HepG2 (cell line): ENCODE measurements at regions not wholly inside any gene's neighbourhood (a gene's known extent, or its start where the extent isn't known, plus 50 kb on each side); places are given as distances from the start of the nearest gene placed in this dataset.

Experiments used
- ATAC-seq: fragments of 200-7000 bp; cut with Tn5 transposase; 3 replicates; pipeline ENCODE4 v1.9.1; 2020; ENCODE audit warnings: mild to moderate bottlenecking, moderate library complexity
- BruUV-seq: library from RNA; stranded (reverse); fragments of 400-500 nt; replicated peaks from 2 replicates; lab custom pipeline; 2021; lab: Mats Ljungman, UMichigan
- CTCF ChIA-PET: fragments of 300-600 bp; formaldehyde crosslinking; extraction: SDS; loops from one replicate; lab custom pipeline; 2021; ENCODE audit warnings: low total read pairs, inconsistent platforms, low intra/inter-chr PET ratio; lab: Yijun Ruan, JAX
- POLR2A ChIA-PET: fragments of 350-600 bp; sonication (Branson Sonifier 250); formaldehyde crosslinking; loops from one replicate; lab custom pipeline; 2020; ENCODE audit warnings: antibody characterized with exemption, inconsistent platforms; lab: Yijun Ruan, JAX
- DNase-seq: peaks from one replicate; pipeline ENCODE4 v3.0.0-alpha.2; 2015; ENCODE audit warnings: low spot score
- FAIRE-seq: peaks from 3 replicates; lab custom pipeline; 2011; peaks lifted over from hg19 to GRCh38; lab: Jason Lieb, UNC
- H2AFZ ChIP-seq: one replicate; pipeline ENCODE4 v1.6.1; 2011; ENCODE audit warnings: low read length, inconsistent platforms
- H3K27ac ChIP-seq: fragments of 300-600 bp; 3 replicates; pipeline ENCODE4 v1.8.0; 2011; ENCODE audit warnings: mixed run types, mild to moderate bottlenecking, mixed read lengths, low read length, inconsistent platforms; ENCODE audit not compliant: insufficient read depth; ENCODE audit errors: extremely low read length
- H3K27me3 ChIP-seq, 2 experiments: fragments of 200-600 bp in 1 of 2; 2 replicates in 1 of 2; 3 replicates in 1 of 2; pipeline versions ENCODE4 v1.6.0 to v1.8.0; 2011; ENCODE audit warnings: low read length in 2 of 2, mild to moderate bottlenecking in 2 of 2, moderate library complexity in 2 of 2, inconsistent platforms in 1 of 2; ENCODE audit not compliant: insufficient read depth in 2 of 2, control insufficient read depth in 1 of 2
- H3K36me3 ChIP-seq, 2 experiments: fragments of 200-600 bp in 1 of 2; replicated peaks in 1 of 2; 2 replicates in 1 of 2; 3 replicates in 1 of 2; pipeline versions ENCODE4 v1.5.1 to v1.8.0; 2011; ENCODE audit warnings: low read length in 2 of 2, inconsistent platforms in 1 of 2; ENCODE audit not compliant: insufficient read depth in 2 of 2, control insufficient read depth in 1 of 2
- H3K4me1 ChIP-seq: 2 replicates; pipeline ENCODE4 v1.5.1; 2012; ENCODE audit warnings: low read length, inconsistent platforms; ENCODE audit not compliant: insufficient read depth
- H3K4me2 ChIP-seq: 2 replicates; pipeline ENCODE4 v1.6.0; 2011; ENCODE audit warnings: low read depth, low read length, inconsistent platforms
- H3K4me3 ChIP-seq, 3 experiments: fragments of 200-600 bp in 1 of 3; sonication (generic), shearing (Covaris generic) in 1 of 3; replicated peaks in 1 of 3; 2 replicates each; pipeline ENCODE4 v1.5.1; 2011 to 2016; ENCODE audit warnings: low read length in 3 of 3, inconsistent platforms in 2 of 3, low read depth in 2 of 3, mild to moderate bottlenecking in 2 of 3, control low read depth in 1 of 3, mixed read lengths in 1 of 3; ENCODE audit not compliant: insufficient read depth in 1 of 3
- H3K79me2 ChIP-seq: one replicate; pipeline ENCODE4 v1.6.1; 2011; ENCODE audit warnings: low read length, inconsistent platforms; ENCODE audit not compliant: insufficient read depth
- H3K9ac ChIP-seq: 2 replicates; pipeline ENCODE4 v1.6.0; 2011; ENCODE audit warnings: mild to moderate bottlenecking, low read depth, low read length, inconsistent platforms; ENCODE audit not compliant: insufficient read depth
- H3K9me3 ChIP-seq: 2 replicates; pipeline ENCODE4 v1.5.1; 2012; ENCODE audit warnings: mild to moderate bottlenecking, low read length
- H4K20me1 ChIP-seq: 2 replicates; pipeline ENCODE4 v1.6.0; 2011; ENCODE audit warnings: inconsistent platforms, mild to moderate bottlenecking, low read length, moderate library complexity; ENCODE audit not compliant: insufficient read depth
- BCL6 ChIP-seq: IDR thresholded peaks from 2 replicates; pipeline ENCODE4 v1.6.1; 2016; ENCODE audit warnings: missing genetic modification reagents, missing compliant biosample characterization
- EEA1 ChIP-seq: sonication (generic); formaldehyde crosslinking; IDR thresholded peaks from 2 replicates; pipeline ENCODE4 v1.5.1; 2020; ENCODE audit warnings: mild to moderate bottlenecking, missing genetic modification reagents, borderline replicate concordance
- ERF ChIP-seq: IDR thresholded peaks from 2 replicates; pipeline ENCODE4 v1.6.1; 2018; ENCODE audit warnings: missing biosample characterization, missing genetic modification reagents
- MAFF ChIP-seq: IDR thresholded peaks from 2 replicates; pipeline ENCODE4 v1.6.1; 2011; ENCODE audit warnings: low read depth, low read length, improper control_type of control experiment
- MXI1 ChIP-seq: IDR thresholded peaks from 3 replicates; pipeline ENCODE4 v1.6.1; 2012; ENCODE audit warnings: low read depth, low read length, inconsistent platforms, borderline replicate concordance
- NPAS2 ChIP-seq: sonication (generic); formaldehyde crosslinking; IDR thresholded peaks from 2 replicates; pipeline ENCODE4 v1.8.0; 2022; ENCODE audit warnings: mild to moderate bottlenecking, missing genetic modification reagents, borderline replicate concordance
- TBP ChIP-seq: sonication (generic); formaldehyde crosslinking; IDR thresholded peaks from 2 replicates; pipeline ENCODE4 v1.5.0; 2020; ENCODE audit warnings: missing genetic modification reagents
- U2AF2 ChIP-seq: fragments of 200-400 bp; formaldehyde crosslinking; IDR thresholded peaks from 2 replicates; pipeline ENCODE4 v1.6.1; 2017; ENCODE audit warnings: low read depth, mild to moderate bottlenecking, low read length
- ZNF292 ChIP-seq: sonication (generic); formaldehyde crosslinking; IDR thresholded peaks from 2 replicates; pipeline ENCODE4 v1.8.1; 2022; ENCODE audit warnings: mild to moderate bottlenecking, low read depth, missing genetic modification reagents, borderline replicate concordance
- ZNF329 ChIP-seq: sonication (generic); formaldehyde crosslinking; IDR thresholded peaks from 2 replicates; pipeline ENCODE4 v1.9.0; 2021; ENCODE audit warnings: low read depth, mild to moderate bottlenecking, missing genetic modification reagents
- ZNF496 ChIP-seq: sonication (generic); formaldehyde crosslinking; IDR thresholded peaks from 2 replicates; pipeline ENCODE4 v1.8.1; 2023; ENCODE audit warnings: mild to moderate bottlenecking, moderate library complexity, missing genetic modification reagents; ENCODE audit not compliant: insufficient replicate concordance
- ZSCAN31 ChIP-seq: sonication (generic); formaldehyde crosslinking; IDR thresholded peaks from 2 replicates; pipeline ENCODE4 v1.5.0; 2020; ENCODE audit warnings: low read depth, mild to moderate bottlenecking, missing genetic modification reagents
- ZSCAN9 ChIP-seq: IDR thresholded peaks from 2 replicates; pipeline ENCODE4 v1.6.1; 2016; ENCODE audit warnings: borderline replicate concordance
- WGBS: methylation state at CpG from one replicate; pipeline ENCODE4 v1.1.6; 2017; ENCODE audit warnings: low lambda C conversion rate; 5-methylcytosine and 5-hydroxymethylcytosine counted together
- in situ Hi-C: cut with HindIII; loops from 2 replicates; pipeline ENCODE4 v1.10.0; 2017; ENCODE audit warnings: low pct_unique_long_range_greater_than_20kb; ENCODE audit not compliant: extremely low pct_ligation_motif_present
- intact Hi-C: fragments of 100-400 bp; cut with micrococcal nuclease; formaldehyde crosslinking; loops from one replicate; pipeline ENCODE4 v1.10.0; 2022; ENCODE audit not compliant: unreplicated experiment
- TF ChIP-seq, protein P1 (sequence below): sonication (generic); formaldehyde crosslinking; IDR thresholded peaks from 2 replicates; pipeline ENCODE4 v1.4.0; 2020; ENCODE audit warnings: missing genetic modification reagents; ENCODE audit errors: not compliant biosample characterization
- TF ChIP-seq, protein P2 (sequence below): sonication (generic); formaldehyde crosslinking; IDR thresholded peaks from 2 replicates; pipeline ENCODE4 v1.5.1; 2020; ENCODE audit warnings: mild to moderate bottlenecking, missing genetic modification reagents, borderline replicate concordance
- TF ChIP-seq, protein P3 (sequence below): sonication (generic); formaldehyde crosslinking; conservative IDR thresholded peaks from 2 replicates; pipeline ENCODE4 v1.4.0; 2020; ENCODE audit warnings: missing genetic modification reagents
- TF ChIP-seq, protein P4 (sequence below): sonication (generic); formaldehyde crosslinking; conservative IDR thresholded peaks from 2 replicates; pipeline ENCODE4 v1.5.0; 2020; ENCODE audit warnings: missing genetic modification reagents
- TF ChIP-seq, protein P5 (sequence below): IDR thresholded peaks from 2 replicates; pipeline ENCODE4 v1.6.1; 2016; ENCODE audit warnings: missing biosample characterization, missing genetic modification reagents, low read depth

DNA sequence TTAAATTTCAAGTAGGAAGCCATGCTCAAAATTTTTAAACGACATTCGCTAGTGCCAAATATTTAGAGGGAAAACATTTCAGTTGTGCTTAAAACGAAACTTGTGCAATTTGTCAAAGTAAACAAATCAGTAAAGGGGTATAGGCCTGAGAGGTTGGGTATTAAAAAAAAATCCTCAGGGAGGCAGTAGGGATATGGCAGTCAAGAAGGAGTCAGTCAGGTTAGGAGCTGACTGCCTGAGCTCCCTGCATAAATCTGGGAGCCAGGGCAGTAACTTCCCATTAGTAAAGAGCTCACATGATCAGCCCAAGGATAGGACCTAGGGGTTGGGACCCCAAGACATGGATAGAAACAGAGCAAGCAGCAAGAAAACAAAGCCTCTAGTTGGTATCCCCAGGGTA is 120.7 kb upstream of the STAC start:
- TF ChIP-seq MXI1 = no peak
- TF ChIP-seq TBP (CRISPR knock-in tag) = no peak
- TF ChIP-seq, protein P1, sequence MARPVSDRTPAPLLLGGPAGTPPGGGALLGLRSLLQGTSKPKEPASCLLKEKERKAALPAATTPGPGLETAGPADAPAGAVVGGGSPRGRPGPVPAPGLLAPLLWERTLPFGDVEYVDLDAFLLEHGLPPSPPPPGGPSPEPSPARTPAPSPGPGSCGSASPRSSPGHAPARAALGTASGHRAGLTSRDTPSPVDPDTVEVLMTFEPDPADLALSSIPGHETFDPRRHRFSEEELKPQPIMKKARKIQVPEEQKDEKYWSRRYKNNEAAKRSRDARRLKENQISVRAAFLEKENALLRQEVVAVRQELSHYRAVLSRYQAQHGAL = no peak
- TF ChIP-seq ZNF329 (CRISPR knock-in tag) = no peak
- no peak for TF ChIP-seq ERF (CRISPR knock-in tag)
- TF ChIP-seq, protein P2, sequence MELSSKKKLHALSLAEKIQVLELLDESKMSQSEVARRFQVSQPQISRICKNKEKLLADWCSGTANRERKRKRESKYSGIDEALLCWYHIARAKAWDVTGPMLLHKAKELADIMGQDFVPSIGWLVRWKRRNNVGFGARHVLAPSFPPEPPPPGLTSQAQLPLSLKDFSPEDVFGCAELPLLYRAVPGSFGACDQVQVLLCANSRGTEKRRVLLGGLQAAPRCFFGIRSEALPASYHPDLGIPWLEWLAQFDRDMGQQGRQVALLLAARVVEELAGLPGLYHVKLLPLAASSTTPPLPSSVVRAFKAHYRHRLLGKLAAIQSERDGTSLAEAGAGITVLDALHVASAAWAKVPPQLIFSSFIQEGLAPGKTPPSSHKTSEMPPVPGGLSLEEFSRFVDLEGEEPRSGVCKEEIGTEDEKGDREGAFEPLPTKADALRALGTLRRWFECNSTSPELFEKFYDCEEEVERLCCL (CRISPR knock-in tag) = no peak
- TF ChIP-seq, protein P3, sequence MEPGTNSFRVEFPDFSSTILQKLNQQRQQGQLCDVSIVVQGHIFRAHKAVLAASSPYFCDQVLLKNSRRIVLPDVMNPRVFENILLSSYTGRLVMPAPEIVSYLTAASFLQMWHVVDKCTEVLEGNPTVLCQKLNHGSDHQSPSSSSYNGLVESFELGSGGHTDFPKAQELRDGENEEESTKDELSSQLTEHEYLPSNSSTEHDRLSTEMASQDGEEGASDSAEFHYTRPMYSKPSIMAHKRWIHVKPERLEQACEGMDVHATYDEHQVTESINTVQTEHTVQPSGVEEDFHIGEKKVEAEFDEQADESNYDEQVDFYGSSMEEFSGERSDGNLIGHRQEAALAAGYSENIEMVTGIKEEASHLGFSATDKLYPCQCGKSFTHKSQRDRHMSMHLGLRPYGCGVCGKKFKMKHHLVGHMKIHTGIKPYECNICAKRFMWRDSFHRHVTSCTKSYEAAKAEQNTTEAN (CRISPR knock-in tag) = no peak
- TF ChIP-seq, protein P4, sequence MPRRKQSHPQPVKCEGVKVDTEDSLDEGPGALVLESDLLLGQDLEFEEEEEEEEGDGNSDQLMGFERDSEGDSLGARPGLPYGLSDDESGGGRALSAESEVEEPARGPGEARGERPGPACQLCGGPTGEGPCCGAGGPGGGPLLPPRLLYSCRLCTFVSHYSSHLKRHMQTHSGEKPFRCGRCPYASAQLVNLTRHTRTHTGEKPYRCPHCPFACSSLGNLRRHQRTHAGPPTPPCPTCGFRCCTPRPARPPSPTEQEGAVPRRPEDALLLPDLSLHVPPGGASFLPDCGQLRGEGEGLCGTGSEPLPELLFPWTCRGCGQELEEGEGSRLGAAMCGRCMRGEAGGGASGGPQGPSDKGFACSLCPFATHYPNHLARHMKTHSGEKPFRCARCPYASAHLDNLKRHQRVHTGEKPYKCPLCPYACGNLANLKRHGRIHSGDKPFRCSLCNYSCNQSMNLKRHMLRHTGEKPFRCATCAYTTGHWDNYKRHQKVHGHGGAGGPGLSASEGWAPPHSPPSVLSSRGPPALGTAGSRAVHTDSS (CRISPR knock-in tag) = no peak
- TF ChIP-seq, protein P5, sequence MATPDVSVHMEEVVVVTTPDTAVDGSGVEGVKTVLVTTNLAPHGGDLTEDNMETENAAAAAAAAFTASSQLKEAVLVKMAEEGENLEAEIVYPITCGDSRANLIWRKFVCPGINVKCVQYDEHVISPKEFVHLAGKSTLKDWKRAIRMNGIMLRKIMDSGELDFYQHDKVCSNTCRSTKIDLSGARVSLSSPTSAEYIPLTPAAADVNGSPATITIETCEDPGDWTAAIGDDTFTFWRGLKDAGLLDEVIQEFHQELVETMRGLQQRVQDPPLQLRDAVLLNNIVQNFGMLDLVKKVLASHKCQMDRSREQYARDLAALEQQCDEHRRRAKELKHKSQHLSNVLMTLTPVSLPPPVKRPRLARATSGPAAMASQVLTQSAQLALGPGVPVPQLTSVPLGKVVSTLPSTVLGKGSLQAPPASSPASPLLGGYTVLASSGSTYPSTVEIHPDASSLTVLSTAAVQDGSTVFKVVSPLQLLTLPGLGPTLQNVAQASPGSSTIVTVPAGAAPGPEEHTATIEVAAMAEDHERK = no peak
- TF ChIP-seq ZNF292 = no peak
- TF ChIP-seq ZSCAN31 (CRISPR knock-in tag) = no peak
- TF ChIP-seq U2AF2 = no peak
- TF ChIP-seq EEA1 (CRISPR knock-in tag) = no peak
- no peak for TF ChIP-seq MAFF
- TF ChIP-seq BCL6 = no peak
- TF ChIP-seq ZSCAN9 (CRISPR knock-in tag) = no peak
- no peak for TF ChIP-seq ZNF496
- TF ChIP-seq NPAS2 = no peak

More for the DNA sequence above, 120.7 kb upstream of the STAC start:
- Histone ChIP-seq H3K9ac (no peak overlapping the region), H3K79me2 (no peaks in the 10 kb centered on the region), H3K4me3 (no peak overlapping the region), H3K9me3 (peaks cover 12% of the 10 kb centered on the region), H3K36me3 (no peaks in the 10 kb centered on the region), H3K27ac (no peak overlapping the region), H3K27me3 (no peaks in the 10 kb centered on the region), H3K4me2 (no peak overlapping the region), H2AFZ (no peak overlapping the region), H3K4me1 (no peaks in the 10 kb centered on the region), H4K20me1 (no peaks in the 10 kb centered on the region)
- intact Hi-C loops (no loop called here), in situ Hi-C loops (no loop called here)
- ATAC-seq (no peak), FAIRE-seq (no peak), DNase-seq (no peak)
- WGBS = 0% methylated on average over 3 of the region's 3 CpGs
- ChIA-PET CTCF (no interaction called here), POLR2A (no interaction called here)
- BruUV-seq = no TSS peak
